ENCODE measurements at regions not wholly inside any gene's neighbourhood (a gene's known extent, or its start where the extent isn't known, plus 50 kb on each side); places are given as distances from the start of the nearest gene placed in this dataset.

GRCh38 chr12:4156317-4156716, 117.2 kb upstream of the CCND2 start:
- Histone ChIP-seq H3K4me2 (ENCODE audit: unreplicated experiment) (no peak overlapping the region), H3K36me3 (ENCODE audit: low read depth) (no peaks in the 10 kb centered on the region), H3K9me3 (ENCODE audit: low read depth) (no peaks in the 10 kb centered on the region), H3K9ac (no peak overlapping the region), H4K20me1 (ENCODE audit: insufficient read depth) (no peaks in the 10 kb centered on the region), H3F3A (ENCODE audit: insufficient read depth) (no peaks in the 10 kb centered on the region), H3K9me2 (ENCODE audit: insufficient read depth) (no peaks in the 10 kb centered on the region), H3K4me3 (no peak overlapping the region), H2AFZ (no peak overlapping the region), H3K79me2 (ENCODE audit: insufficient read depth) (no peaks in the 10 kb centered on the region), H3K4me1 (ENCODE audit: insufficient read depth) (no peaks in the 10 kb centered on the region), H3K27ac (no peak overlapping the region), H3K27me3 (replicated peaks; ENCODE audit: insufficient read depth) (no peaks in the 10 kb centered on the region)
- WGBS, 2 experiments (ENCODE audit: low coverage in 1 of 2, low lambda C conversion rate in 2 of 2, missing lambda C conversion rate in 2 of 2), result 47 to 60% methylated on average over 2 of the region's 2 CpGs
- DNase-seq, result no peak
- in situ Hi-C loops (cut with MboI), result no loop called here
- TF ChIP-seq EZH2 (IDR thresholded peaks at IDR 0.05; ENCODE audit: insufficient read depth, poor library complexity, severe bottlenecking) (no peak), EZH2phosphoT487 (IDR thresholded peaks at IDR 0.05; ENCODE audit: insufficient read depth, low read depth) (no peak)

- DNase-seq, result no peak
- 23 to 29% methylated on average over 7 of the region's 7 CpGs for WGBS, 2 experiments (ENCODE audit: low coverage in 1 of 2, low lambda C conversion rate in 2 of 2, missing lambda C conversion rate in 2 of 2)
Observed at GRCh38 chr12:4154672-4155225, 118.8 kb upstream of the CCND2 start.

GRCh38 chr12:4153343-4153892, 120.1 kb upstream of the CCND2 start:
- DNase-seq, result no peak
- WGBS, 2 experiments (ENCODE audit: low coverage in 1 of 2, low lambda C conversion rate in 2 of 2, missing lambda C conversion rate in 2 of 2), result 16 to 18% methylated on average over 3 of the region's 3 CpGs

More at GRCh38 chr12:4154672-4155225, 118.8 kb upstream of the CCND2 start:
- no peak overlapping the region for H3K4me2 ChIP-seq (ENCODE audit: unreplicated experiment)
- no peak overlapping the region for H2AFZ ChIP-seq
- H3K27me3 ChIP-seq (replicated peaks; ENCODE audit: insufficient read depth), result no peaks in the 10 kb centered on the region
- no peaks in the 10 kb centered on the region for H3K36me3 ChIP-seq (ENCODE audit: low read depth)
- H3K4me3 ChIP-seq, result no peak overlapping the region
- no peaks in the 10 kb centered on the region for H3K79me2 ChIP-seq (ENCODE audit: insufficient read depth)
- no peaks in the 10 kb centered on the region for H3K9me2 ChIP-seq (ENCODE audit: insufficient read depth)
- H3K9ac ChIP-seq, result no peak overlapping the region
- H3F3A ChIP-seq (ENCODE audit: insufficient read depth), result no peaks in the 10 kb centered on the region
- TF ChIP-seq EZH2 (IDR thresholded peaks at IDR 0.05; ENCODE audit: insufficient read depth, poor library complexity, severe bottlenecking) (no peak), EZH2phosphoT487 (IDR thresholded peaks at IDR 0.05; ENCODE audit: insufficient read depth, low read depth) (no peak)
- no peak overlapping the region for H3K27ac ChIP-seq
- H3K9me3 ChIP-seq (ENCODE audit: low read depth), result no peaks in the 10 kb centered on the region
- in situ Hi-C loops (cut with MboI), result no loop called here
- no peaks in the 10 kb centered on the region for H4K20me1 ChIP-seq (ENCODE audit: insufficient read depth)
- no peaks in the 10 kb centered on the region for H3K4me1 ChIP-seq (ENCODE audit: insufficient read depth)

GRCh38 chr12:4152145-4152795, 121.3 kb upstream of the CCND2 start:
- H3K9me2 ChIP-seq (ENCODE audit: insufficient read depth), result no peaks in the 10 kb centered on the region
- WGBS, 2 experiments (ENCODE audit: low coverage in 1 of 2, low lambda C conversion rate in 2 of 2, missing lambda C conversion rate in 2 of 2), result 30 to 34% methylated on average over 7 of the region's 7 CpGs

More at GRCh38 chr12:4153343-4153892, 120.1 kb upstream of the CCND2 start:
- Histone ChIP-seq H3K9ac (no peak overlapping the region), H3K9me3 (ENCODE audit: low read depth) (no peaks in the 10 kb centered on the region), H3K27ac (no peak overlapping the region), H3K4me3 (no peak overlapping the region), H3K36me3 (ENCODE audit: low read depth) (no peaks in the 10 kb centered on the region), H3K9me2 (ENCODE audit: insufficient read depth) (no peaks in the 10 kb centered on the region), H3K4me2 (ENCODE audit: unreplicated experiment) (no peak overlapping the region), H3K79me2 (ENCODE audit: insufficient read depth) (no peaks in the 10 kb centered on the region), H3K4me1 (ENCODE audit: insufficient read depth) (no peaks in the 10 kb centered on the region), H2AFZ (no peak overlapping the region), H4K20me1 (ENCODE audit: insufficient read depth) (no peaks in the 10 kb centered on the region), H3K27me3 (replicated peaks; ENCODE audit: insufficient read depth) (no peaks in the 10 kb centered on the region), H3F3A (ENCODE audit: insufficient read depth) (no peaks in the 10 kb centered on the region)
- in situ Hi-C loops (cut with MboI), result no loop called here
- TF ChIP-seq EZH2phosphoT487 (IDR thresholded peaks at IDR 0.05; ENCODE audit: insufficient read depth, low read depth) (no peak), EZH2 (IDR thresholded peaks at IDR 0.05; ENCODE audit: insufficient read depth, poor library complexity, severe bottlenecking) (no peak)

More at GRCh38 chr12:4152145-4152795, 121.3 kb upstream of the CCND2 start:
- Histone ChIP-seq H3K79me2 (ENCODE audit: insufficient read depth) (no peaks in the 10 kb centered on the region), H3K27ac (no peak overlapping the region), H2AFZ (no peak overlapping the region), H3K9ac (no peak overlapping the region), H3K4me3 (no peak overlapping the region), H3K36me3 (ENCODE audit: low read depth) (no peaks in the 10 kb centered on the region), H3K9me3 (ENCODE audit: low read depth) (no peaks in the 10 kb centered on the region), H3K27me3 (replicated peaks; ENCODE audit: insufficient read depth) (no peaks in the 10 kb centered on the region), H3K4me1 (ENCODE audit: insufficient read depth) (no peaks in the 10 kb centered on the region), H3K4me2 (ENCODE audit: unreplicated experiment) (no peak overlapping the region), H3F3A (ENCODE audit: insufficient read depth) (no peaks in the 10 kb centered on the region), H4K20me1 (ENCODE audit: insufficient read depth) (no peaks in the 10 kb centered on the region)
- DNase-seq, result no peak
- TF ChIP-seq EZH2 (IDR thresholded peaks at IDR 0.05; ENCODE audit: insufficient read depth, poor library complexity, severe bottlenecking), result no peak
- TF ChIP-seq EZH2phosphoT487 (IDR thresholded peaks at IDR 0.05; ENCODE audit: insufficient read depth, low read depth), result no peak
- in situ Hi-C loops (cut with MboI), result no loop called here
